GM12878 (cell line): ENCODE measurements at regions not wholly inside any gene's neighbourhood (a gene's known extent, or its start where the extent isn't known, plus 50 kb on each side); places are given as distances from the start of the nearest gene placed in this dataset.

Experiments
- ATAC-seq: fragments of 200-7000 bp; cut with Tn5 transposase; 3 replicates; pipeline ENCODE4 v1.9.1; 2020; ENCODE audit warnings: mild to moderate bottlenecking, moderate library complexity
- BruUV-seq: library from RNA; stranded (reverse); fragments of 400-500 nt; replicated peaks from 2 replicates; lab custom pipeline; 2021; lab: Mats Ljungman, UMichigan
- CTCF ChIA-PET: fragments of 300-600 bp; sonication (Branson Sonifier 250); formaldehyde crosslinking; extraction: SDS; loops from one replicate; lab custom pipeline; 2021; ENCODE audit warnings: inconsistent platforms; lab: Yijun Ruan, JAX
- POLR2A ChIA-PET: fragments of 350-600 bp; formaldehyde crosslinking; extraction: SDS; loops from one replicate; lab custom pipeline; 2021; ENCODE audit warnings: inconsistent platforms; lab: Charles Lee
- RAD21 ChIA-PET: fragments of 300-600 bp; sonication (Branson Sonifier 250); formaldehyde crosslinking; loops from one replicate; lab custom pipeline; 2023; ENCODE audit warnings: antibody characterized with exemption; ENCODE audit not compliant: unreplicated experiment; lab: Charles Lee
- SMC1A ChIA-PET: fragments of 300-600 bp; sonication (Branson Sonifier 250); formaldehyde crosslinking; loops from one replicate; lab custom pipeline; 2023; ENCODE audit not compliant: unreplicated experiment, uncharacterized antibody; lab: Charles Lee
- DNase-seq: peaks from one replicate; pipeline ENCODE4 v3.0.0-alpha.2; 2011; ENCODE audit warnings: low read depth, low spot score
- FAIRE-seq: peaks from 3 replicates; lab custom pipeline; 2011; peaks lifted over from hg19 to GRCh38; lab: Jason Lieb, UNC
- H2AFZ ChIP-seq: 2 replicates; pipeline ENCODE4 v1.6.0; 2011; ENCODE audit warnings: low read depth, low read length, control low read depth; ENCODE audit not compliant: control insufficient read depth
- H3K27ac ChIP-seq: 2 replicates; pipeline ENCODE4 v1.5.1; 2011; ENCODE audit warnings: control low read depth; ENCODE audit not compliant: control insufficient read depth, insufficient read depth
- H3K27me3 ChIP-seq, 2 experiments: replicated peaks in 1 of 2; 2 replicates each; pipeline versions ENCODE4 v1.6.0 to v1.6.1; 2011; ENCODE audit warnings: low read length in 1 of 2; ENCODE audit not compliant: control insufficient read depth in 2 of 2, insufficient read depth in 2 of 2
- H3K36me3 ChIP-seq, 2 experiments: 2 replicates each; pipeline ENCODE4 v1.5.1; 2011; ENCODE audit warnings: low read length in 1 of 2; ENCODE audit not compliant: control insufficient read depth in 2 of 2, insufficient read depth in 2 of 2
- H3K4me1 ChIP-seq: 2 replicates; pipeline ENCODE4 v1.6.1; 2011; ENCODE audit warnings: mild to moderate bottlenecking, low read length, moderate library complexity, mixed read lengths; ENCODE audit not compliant: control insufficient read depth, insufficient read depth
- H3K4me2 ChIP-seq: 2 replicates; pipeline ENCODE4 v1.6.0; 2011; ENCODE audit warnings: control low read depth; ENCODE audit not compliant: control insufficient read depth, insufficient read depth
- H3K4me3 ChIP-seq: fragments of 200-600 bp; sonication (generic); 2 replicates; pipeline ENCODE4 v1.5.1; 2016
- H3K79me2 ChIP-seq: 2 replicates; pipeline ENCODE4 v1.6.0; 2011; ENCODE audit warnings: low read length; ENCODE audit not compliant: control insufficient read depth, insufficient read depth
- H3K9ac ChIP-seq: 2 replicates; pipeline ENCODE4 v1.8.0; 2011; ENCODE audit warnings: low read length, control low read depth, mixed read lengths; ENCODE audit not compliant: control insufficient read depth, insufficient read depth
- H3K9me3 ChIP-seq: replicated peaks from 3 replicates; pipeline ENCODE4 v1.5.1; 2011; ENCODE audit warnings: mild to moderate bottlenecking, low read length; ENCODE audit not compliant: control insufficient read depth, insufficient read depth
- H4K20me1 ChIP-seq: 2 replicates; pipeline ENCODE4 v1.6.0; 2011; ENCODE audit not compliant: control insufficient read depth, insufficient read depth
- BRCA1 ChIP-seq: IDR thresholded peaks from 2 replicates; pipeline ENCODE4 v1.6.1; 2011; ENCODE audit warnings: low read depth, low read length, improper control_type of control experiment
- CTCF ChIP-seq, 3 experiments: IDR thresholded peaks in 2 of 3; conservative IDR thresholded peaks in 1 of 3; 2 replicates each; pipeline ENCODE4 v1.5.1; 2011; ENCODE audit warnings: low read depth in 3 of 3, low read length in 3 of 3, mild to moderate bottlenecking in 3 of 3, control low read depth in 2 of 3, moderate library complexity in 2 of 3, inconsistent platforms in 1 of 3, mixed read lengths in 1 of 3; ENCODE audit not compliant: control insufficient read depth in 2 of 3, insufficient read depth in 1 of 3; ENCODE audit errors: extremely low read depth in 1 of 3
- CUX1 ChIP-seq: IDR thresholded peaks from 2 replicates; pipeline ENCODE4 v1.6.1; 2012; ENCODE audit warnings: improper control_type of control experiment, low read depth, low read length; ENCODE audit not compliant: insufficient replicate concordance
- HDAC2 ChIP-seq: fragments of 200-600 bp; sonication (generic); IDR thresholded peaks from 2 replicates; pipeline ENCODE4 v1.6.1; 2017
- MYB ChIP-seq: fragments of 150-350 bp; IDR thresholded peaks from 2 replicates; pipeline ENCODE4 v1.6.1; 2014; ENCODE audit warnings: mild to moderate bottlenecking, low read depth, low read length, borderline replicate concordance
- NRF1 ChIP-seq: conservative IDR thresholded peaks from 2 replicates; pipeline ENCODE4 v1.6.1; 2011; ENCODE audit warnings: mild to moderate bottlenecking, low read depth, low read length, improper control_type of control experiment
- RAD21 ChIP-seq: IDR thresholded peaks from 2 replicates; pipeline ENCODE4 v1.6.1; 2011; ENCODE audit warnings: mild to moderate bottlenecking, low read depth, low read length, moderate library complexity; ENCODE audit not compliant: insufficient read depth
- RUNX3 ChIP-seq: IDR thresholded peaks from 2 replicates; pipeline ENCODE4 v1.6.1; 2012; ENCODE audit warnings: low read length, inconsistent platforms
- WGBS: methylation state at CpG from one replicate; pipeline ENCODE4 v1.1.6; 2016; ENCODE audit warnings: low lambda C conversion rate; ENCODE audit not compliant: insufficient replicate concordance, insufficient coverage; ENCODE audit errors: missing lambda C conversion rate; 5-methylcytosine and 5-hydroxymethylcytosine counted together
- in situ Hi-C: fragments of 300-500 bp; cut with MboI; formaldehyde crosslinking; loops from 9 replicates; pipeline ENCODE4 v1.14.3; 2018; ENCODE audit warnings: mixed read lengths
- intact Hi-C: fragments of 100-400 bp; cut with micrococcal nuclease; formaldehyde crosslinking; loops from one replicate; pipeline ENCODE4 v1.14.2; 2022; ENCODE audit not compliant: unreplicated experiment

- ChIA-PET SMC1A (no interaction called here), CTCF (no interaction called here)
- H3K4me3 ChIP-seq, result no peak overlapping the region
- WGBS, result 19% methylated on average over 4 of the region's 4 CpGs
- DNase-seq (no peak), ATAC-seq (no peak), FAIRE-seq (no peak)
- in situ Hi-C loops (no loop called here), intact Hi-C loops (no loop called here)
- no peaks in the 10 kb centered on the region for H3K4me1 ChIP-seq
- no peak overlapping the region for H3K4me2 ChIP-seq
- no TSS peak for BruUV-seq
- H4K20me1 ChIP-seq, result no peaks in the 10 kb centered on the region
- H3K36me3 ChIP-seq, result no peaks in the 10 kb centered on the region
- TF ChIP-seq RAD21, result no peak
- no peak for TF ChIP-seq CTCF (IDR thresholded peaks at IDR 0.05 in 2 of 3, conservative IDR thresholded peaks at IDR 0.05 in 1 of 3; ENCODE audit: control insufficient read depth in 2 of 3, extremely low read depth in 1 of 3, insufficient read depth in 1 of 3, low read depth in 3 of 3, low read length in 3 of 3)
- no peak for TF ChIP-seq RUNX3
- TF ChIP-seq MYB, result no peak
- no peak for TF ChIP-seq CUX1
- no peak for TF ChIP-seq NRF1
- TF ChIP-seq HDAC2, result no peak
- no peak for TF ChIP-seq BRCA1
- TF ChIP-seq, all 136 proteins: peak for 0
- Histone ChIP-seq H3K9me3 (no peaks in the 10 kb centered on the region), H3K27ac (no peak overlapping the region), H2AFZ (no peak overlapping the region), H3K27me3 (no peaks in the 10 kb centered on the region), H3K79me2 (no peaks in the 10 kb centered on the region), H3K9ac (no peak overlapping the region)
- RAD21 ChIA-PET, result no interaction called here
- POLR2A ChIA-PET, result no interaction called here
Observed at GRCh38 chr7:15863951-15864625, 177.6 kb upstream of the MEOX2 start.
